GM12875 (cell line): ENCODE measurements at regions not wholly inside any gene's neighbourhood (a gene's known extent, or its start where the extent isn't known, plus 50 kb on each side); places are given as distances from the start of the nearest gene placed in this dataset.

ENCODE experiments used
- H3K4me3 ChIP-seq: one replicate; pipeline ENCODE4 v1.5.1; 2011; ENCODE audit warnings: low read depth, low read length, control low read depth
- CTCF ChIP-seq: IDR thresholded peaks from 2 replicates; pipeline ENCODE4 v1.5.1; 2011; ENCODE audit warnings: low read depth, mild to moderate bottlenecking, control low read depth, inconsistent platforms, low read length, moderate library complexity, borderline replicate concordance; ENCODE audit not compliant: insufficient read depth

GRCh38 chr1:60821156-60821555 is 261.2 kb upstream of the NFIA start:
- no peak for TF ChIP-seq CTCF
- no peak overlapping the region for H3K4me3 ChIP-seq

- no peak overlapping the region for H3K4me3 ChIP-seq
- TF ChIP-seq CTCF = no peak
Measured at GRCh38 chr1:60818969-60819701, 263.2 kb upstream of the NFIA start.

- TF ChIP-seq CTCF = no peak
Measured at GRCh38 chr1:60813071-60813470, 269.3 kb upstream of the NFIA start.

GRCh38 chr1:60809204-60809980 is 273.0 kb upstream of the NFIA start:
- TF ChIP-seq CTCF = no peak
- no peak overlapping the region for H3K4me3 ChIP-seq

More at GRCh38 chr1:60813071-60813470, 269.3 kb upstream of the NFIA start:
- no peak overlapping the region for H3K4me3 ChIP-seq

GRCh38 chr1:60808676-60809075 is 273.7 kb upstream of the NFIA start:
- no peak overlapping the region for H3K4me3 ChIP-seq
- no peak for TF ChIP-seq CTCF

- no peak overlapping the region for H3K4me3 ChIP-seq
Measured at GRCh38 chr1:60802884-60803283, 279.5 kb upstream of the NFIA start.

More at GRCh38 chr1:60802884-60803283, 279.5 kb upstream of the NFIA start:
- TF ChIP-seq CTCF = no peak
